GM19397 (cell line): ENCODE measurements at regions not wholly inside any gene's neighbourhood (a gene's known extent, or its start where the extent isn't known, plus 50 kb on each side); places are given as distances from the start of the nearest gene placed in this dataset.
"Not testable (repeated sequence)": the region's sequence is repeated elsewhere in the genome, so short reads cannot be mapped to it uniquely, and the experiment has no call there.

ENCODE experiments used
- ATAC-seq: cut with Tn5 transposase; IDR thresholded peaks from one replicate; pipeline ENCODE4 v1.9.1; 2021; ENCODE audit warnings: mild to moderate bottlenecking, moderate library complexity; ENCODE audit not compliant: unreplicated experiment

DNA sequence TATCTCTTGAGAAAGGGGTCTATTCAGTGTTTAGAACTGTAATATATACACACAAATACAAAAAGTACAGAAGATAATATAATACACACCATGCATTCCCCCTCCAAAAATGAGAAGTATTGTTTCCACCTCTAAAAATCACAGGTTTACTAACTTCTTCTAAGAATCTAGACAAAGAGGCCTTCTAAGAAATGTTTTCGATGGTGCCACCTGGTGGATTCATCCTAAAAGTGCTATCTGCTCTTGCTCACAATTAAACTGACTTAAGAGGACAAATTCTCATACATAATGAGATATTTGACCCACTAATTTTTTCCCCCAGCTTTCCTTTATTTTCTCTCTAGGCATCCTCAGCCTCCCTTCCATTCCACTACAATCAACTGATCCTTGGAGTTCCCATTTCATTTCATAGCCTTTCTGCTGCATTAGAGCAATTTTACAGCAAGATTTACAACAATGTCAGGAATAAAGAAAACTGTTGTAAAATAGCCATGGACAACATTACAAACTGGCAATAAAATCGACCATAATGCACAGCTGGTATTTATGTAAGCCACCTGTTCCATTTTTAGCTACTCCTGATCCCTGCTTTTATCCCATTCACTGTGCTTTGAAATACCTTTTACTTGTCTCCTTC is 124.6 kb downstream of the ARRDC4 start:
- ATAC-seq = no peak

DNA sequence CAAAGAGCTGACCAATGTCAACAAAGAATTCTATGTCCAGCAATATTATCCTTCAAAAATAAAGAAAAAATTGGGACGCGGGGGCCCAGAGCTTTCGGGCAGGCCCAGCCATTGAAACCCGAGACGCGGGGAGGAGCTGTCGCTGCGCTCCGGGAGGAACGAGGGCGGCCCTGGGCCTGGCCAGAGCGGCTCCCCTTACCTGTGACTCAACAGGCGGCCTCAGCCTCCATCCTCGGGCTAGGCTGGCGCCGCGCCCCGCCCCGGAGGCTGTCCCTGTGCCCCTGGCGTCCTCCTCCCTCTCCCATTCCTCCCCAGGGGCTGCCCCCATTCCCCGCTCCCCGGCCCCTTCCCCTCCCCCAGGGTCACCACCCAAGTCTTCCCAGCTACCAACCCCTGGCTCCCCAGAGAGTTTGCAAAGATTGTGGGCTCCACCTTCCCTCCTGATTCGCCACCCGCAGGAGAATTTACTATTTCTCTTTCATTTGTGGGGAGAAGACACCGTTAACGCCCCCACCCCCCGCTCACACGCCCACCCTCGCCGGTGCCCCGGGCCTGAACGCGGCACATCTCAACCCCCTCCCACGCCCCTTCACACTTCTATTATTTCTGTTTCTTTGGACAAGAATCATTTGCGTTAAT is 127.9 kb downstream of the ARRDC4 start:
- peak; percentile 80 for ATAC-seq

DNA sequence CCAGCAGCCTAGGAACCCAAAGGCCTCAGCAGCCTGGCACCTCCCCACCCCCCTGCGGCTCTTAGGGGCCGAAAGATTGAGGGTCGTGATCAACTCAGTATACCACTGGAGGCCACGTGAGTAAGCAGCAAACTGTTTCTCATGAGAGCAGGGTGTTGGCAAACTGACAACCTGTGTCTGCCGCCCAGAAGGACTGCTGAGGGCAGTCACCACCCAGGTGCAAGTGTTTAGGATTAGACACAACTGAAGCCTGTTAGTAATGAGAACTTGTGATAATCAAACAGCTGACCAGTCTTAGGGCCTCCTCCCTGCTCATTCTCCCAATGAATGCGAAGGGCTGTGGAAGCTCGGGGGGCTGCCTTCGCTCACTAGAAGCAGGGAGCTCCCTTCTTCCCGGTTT is 128.8 kb downstream of the ARRDC4 start:
- not testable (repeated sequence) for ATAC-seq

DNA sequence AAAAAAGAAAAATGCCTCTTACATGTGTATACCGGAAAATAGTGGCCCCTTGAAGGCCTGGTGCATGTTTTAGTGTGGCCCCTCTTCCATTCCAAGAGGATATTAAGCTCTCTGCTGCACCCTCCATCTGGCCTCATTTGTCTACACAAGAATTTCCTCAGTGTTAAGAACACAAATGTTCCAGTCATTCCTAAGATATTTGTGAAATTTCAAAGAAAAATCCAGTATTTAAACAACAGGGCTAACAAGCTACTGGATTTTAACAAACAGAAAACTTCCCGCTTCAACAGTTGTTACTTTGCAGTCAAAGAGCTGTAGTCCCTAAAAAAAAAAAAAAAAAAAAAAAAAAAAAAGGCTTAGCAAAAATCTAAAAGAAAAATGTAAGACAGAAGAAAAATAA is 137.5 kb downstream of the ARRDC4 start:
- not testable (repeated sequence) for ATAC-seq

DNA sequence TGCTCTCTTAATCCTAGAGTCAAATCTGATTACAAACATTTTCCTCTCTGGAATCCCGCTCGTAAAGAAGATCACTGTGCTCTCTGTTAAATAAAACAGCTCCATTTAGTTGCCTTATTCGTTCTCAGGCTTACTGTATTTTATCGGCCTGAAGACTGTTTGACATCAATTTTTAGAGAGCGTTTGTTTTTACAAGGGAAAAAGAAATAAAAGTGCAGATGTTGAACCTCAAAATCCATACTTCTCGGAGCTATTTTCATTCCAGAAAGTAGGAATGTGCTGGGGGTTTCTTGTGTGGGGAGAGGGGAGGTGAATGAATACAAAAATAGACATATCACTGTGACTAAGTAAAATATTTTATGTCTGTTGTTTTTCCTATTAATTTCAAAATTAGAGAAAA is 140.1 kb downstream of the ARRDC4 start:
- ATAC-seq = not testable (repeated sequence)

DNA sequence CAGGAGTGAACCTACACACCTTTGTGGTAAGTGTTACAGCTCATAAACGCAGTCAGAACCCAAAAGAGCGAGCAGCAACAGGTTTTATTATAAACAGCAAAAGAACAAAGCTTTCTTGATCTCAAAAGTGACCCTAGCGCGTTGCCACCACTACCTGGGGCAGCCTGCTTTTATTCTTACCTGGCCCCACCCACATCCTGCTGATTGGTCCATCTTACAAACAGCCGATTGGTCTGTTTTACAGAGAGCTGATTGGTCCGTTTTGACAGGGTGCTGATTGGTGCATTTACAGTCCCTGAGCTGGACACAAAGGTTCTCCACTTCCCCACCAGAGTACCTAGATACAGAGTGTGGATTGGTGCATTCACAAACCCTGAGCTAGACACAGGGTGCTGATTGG is 143.1 kb downstream of the ARRDC4 start:
- no peak for ATAC-seq

DNA sequence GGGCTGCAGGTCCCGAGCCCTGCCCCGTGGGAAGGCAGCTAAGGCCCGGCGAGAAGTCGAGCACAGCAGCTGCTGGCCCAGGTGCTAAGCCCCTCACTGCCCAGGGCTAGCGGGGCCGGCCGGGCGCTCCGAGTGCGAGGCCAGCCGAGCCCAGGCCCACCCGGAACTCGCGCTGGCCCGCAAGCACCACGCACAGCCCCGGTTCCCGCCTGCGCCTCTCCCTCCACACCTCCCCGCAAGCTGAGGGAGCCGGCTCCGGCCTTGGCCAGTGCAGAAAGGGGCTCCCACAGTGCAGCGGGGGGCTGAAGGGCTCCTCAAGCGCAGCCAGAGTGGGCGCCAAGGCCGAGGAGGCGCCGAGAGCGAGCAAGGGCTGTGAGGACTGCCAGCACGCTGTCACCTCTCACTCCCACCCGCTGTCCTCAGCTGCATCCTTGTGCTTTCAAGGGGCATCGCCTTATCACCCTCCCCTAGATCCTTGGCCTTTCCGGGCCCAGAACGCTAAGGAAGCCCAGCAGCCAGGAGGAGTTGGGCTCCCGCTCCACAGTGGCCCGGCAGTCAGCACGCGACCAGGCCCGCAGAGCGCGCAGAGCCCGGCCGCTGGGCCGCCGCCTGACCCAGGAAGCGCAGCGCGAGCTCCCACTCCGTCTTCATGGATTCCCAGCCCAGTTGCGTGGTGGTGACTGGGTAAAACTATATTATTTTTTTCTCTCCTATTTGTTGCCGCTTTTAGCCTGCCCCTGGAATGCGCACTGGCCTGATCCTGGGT is 144.1 kb downstream of the ARRDC4 start:
- not testable (repeated sequence) for ATAC-seq

DNA sequence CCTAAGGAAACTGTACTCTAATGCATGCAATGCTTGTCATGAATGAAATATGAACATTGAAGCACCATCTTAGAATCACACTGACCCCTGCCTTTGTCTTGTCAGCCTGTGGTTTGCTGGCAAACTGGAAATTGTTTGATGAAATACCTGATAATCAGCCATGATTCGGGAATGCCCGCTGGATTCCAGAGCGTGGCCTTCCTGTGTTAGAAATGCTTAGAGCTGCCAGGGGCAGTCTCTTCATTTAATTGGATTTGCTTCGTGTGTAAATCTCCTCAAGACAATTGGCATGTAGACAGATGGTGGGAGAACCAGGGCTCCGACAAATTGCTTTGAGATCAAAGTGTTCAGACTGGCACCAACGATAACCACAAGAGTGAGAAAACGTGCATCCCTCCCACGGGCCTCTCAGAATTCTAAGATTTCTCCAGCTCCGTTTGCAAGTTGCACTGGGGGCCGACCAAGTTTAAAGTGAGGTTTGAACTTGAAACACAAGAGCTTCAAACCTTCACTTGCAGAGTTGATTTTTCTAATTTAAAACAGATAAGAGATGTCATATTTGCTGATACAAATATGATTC is 146.2 kb downstream of the ARRDC4 start:
- ATAC-seq = not testable (repeated sequence)

DNA sequence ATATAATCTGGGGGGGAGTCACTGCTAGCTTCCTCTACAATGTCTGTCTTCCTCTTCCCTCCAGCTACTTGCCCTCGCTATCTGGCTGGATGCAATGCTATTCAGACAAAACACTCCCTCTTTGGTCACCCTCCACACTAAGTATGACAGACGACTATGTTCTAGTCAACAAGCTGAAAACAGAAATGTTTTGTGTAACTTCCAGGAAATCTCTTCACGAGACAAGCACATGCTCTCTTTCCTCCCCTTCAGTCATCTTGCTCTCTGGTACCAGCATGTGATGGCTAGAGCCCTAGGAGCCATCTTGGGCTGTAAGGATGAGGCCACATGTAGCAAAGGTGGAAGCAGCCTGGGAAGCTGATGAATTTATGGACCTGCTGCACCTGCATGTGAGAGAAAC is 151.3 kb downstream of the ARRDC4 start:
- ATAC-seq = no peak

DNA sequence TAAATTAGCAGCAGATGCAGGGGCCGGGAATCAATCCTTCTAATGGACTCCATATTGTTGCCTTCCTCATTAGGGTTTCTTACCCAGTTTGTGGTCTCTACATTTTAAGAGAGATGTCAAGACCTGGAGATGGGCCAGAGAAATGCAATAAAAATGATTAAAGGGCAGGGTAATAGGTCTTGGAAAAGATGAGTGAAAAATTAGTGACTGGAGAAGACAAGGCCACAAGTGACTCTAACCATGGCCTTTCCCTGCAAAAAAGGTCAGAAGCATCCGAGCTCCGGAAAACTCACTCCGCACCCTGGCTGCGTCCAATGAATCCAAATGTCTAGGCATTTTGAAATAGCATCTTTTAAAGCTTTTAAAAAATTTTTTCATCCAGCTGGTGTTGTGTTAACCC is 152.8 kb downstream of the ARRDC4 start:
- no peak for ATAC-seq

DNA sequence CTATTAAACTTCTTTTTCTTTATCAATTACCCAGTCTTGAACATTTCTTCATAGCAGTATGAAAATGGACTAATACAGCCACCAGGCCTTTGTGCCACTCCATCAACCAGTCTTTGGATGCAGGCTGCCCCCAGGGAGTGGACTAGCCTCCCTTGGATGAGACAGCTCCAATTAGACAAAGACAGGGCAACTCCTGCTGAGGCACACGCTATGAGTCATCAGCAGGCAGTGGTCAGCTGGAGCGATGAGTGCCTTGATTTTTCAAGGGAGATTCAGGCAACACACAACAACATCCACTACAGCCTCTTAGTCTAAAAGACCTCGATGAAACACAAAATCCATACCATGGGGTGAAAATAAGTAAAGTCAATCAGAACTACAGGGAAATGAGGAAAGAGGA is 160.1 kb downstream of the ARRDC4 start:
- ATAC-seq = no peak

DNA sequence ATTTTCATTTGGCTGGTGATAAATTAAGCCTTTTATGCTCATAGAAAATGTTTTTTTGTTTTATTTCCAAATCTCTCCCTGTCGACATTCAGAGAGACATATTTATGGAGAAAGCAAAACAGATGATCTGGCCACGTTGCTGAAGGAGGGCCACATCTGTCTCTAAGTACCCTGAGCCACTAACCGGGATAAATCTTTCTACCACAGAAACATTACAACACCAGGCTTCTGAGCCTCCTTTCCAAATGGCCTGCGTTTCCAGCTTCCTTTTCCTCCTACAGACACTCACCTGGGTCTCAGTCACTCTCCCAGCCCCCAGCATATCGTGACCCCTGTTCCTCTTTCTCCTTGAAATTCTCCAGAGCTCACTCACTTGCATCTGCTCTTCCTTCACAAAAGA is 161.0 kb downstream of the ARRDC4 start:
- no peak for ATAC-seq

DNA sequence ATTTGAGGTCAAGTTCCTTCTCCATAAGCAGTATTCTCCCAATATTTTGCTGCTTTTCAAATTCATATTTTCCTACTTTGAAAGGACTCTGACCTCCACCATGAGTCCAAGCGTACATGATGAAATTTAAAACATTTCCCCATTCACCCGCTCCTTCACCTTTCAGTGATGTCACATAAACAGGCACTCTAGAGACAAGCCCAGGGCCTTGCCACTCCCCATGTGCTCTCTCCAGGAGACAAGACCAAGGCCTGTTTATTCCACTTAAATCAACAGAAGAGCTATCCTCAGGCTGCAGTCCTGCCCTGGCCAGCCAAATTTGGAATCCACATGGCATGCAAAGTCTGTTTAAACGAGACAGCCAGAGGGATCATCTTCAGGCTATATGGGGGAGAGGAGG is 161.5 kb downstream of the ARRDC4 start:
- ATAC-seq = no peak

DNA sequence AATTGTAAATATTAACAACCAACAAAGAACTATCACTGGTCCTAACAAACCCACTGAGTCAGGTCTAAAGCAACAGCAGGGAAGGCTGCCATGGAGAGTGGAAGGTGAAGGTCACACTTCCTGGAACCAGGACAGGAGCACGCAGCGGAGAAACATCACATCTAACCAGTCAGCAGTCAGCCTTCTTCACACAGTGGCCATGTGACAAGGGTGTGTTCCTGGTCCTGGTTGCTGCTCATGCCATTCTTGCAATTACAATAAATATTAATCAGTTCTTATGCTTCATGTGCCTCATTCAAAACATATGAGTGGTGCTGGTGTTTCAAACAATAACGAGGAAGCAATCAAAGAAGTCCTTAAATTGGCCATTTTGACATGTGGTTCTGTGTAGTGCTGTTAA is 162.8 kb downstream of the ARRDC4 start:
- ATAC-seq = no peak

DNA sequence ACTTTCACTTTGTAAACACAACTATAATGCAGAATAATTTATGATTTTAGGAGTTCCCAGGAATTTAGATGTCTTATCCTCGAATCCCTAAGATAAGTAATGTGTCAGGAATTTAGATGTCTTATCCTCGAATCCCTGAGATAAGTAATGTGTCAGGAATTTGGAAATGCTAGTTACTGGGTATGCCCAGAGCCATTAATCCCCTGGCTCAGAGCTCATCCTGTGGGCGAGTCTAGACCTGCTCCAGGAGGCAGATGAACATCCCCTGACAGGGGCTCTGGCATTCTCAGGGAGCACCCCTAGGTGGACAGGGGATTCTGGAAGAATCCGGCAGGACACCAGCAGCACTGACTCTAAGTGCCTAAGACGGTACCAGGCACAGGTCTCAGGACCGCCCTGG is 163.3 kb downstream of the ARRDC4 start:
- ATAC-seq = no peak

DNA sequence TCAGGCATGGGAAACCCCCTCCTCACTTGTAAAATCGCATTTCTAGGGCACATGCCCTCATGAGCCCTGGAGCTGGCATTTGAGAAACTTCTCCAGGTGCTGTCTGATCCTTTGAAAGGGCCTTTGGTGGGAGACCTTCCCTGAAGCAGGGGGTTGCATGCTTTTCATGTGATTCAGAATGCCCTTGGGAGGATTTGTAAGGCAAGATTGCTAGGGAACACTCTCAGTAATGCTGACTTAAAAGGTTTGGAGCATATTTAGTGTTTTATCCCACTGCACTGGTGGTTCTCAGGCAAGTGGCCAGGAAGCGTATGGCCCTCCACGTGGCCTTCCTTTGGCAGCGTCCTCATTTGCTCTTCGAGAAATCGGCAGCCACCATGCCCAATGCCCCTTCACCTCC is 164.1 kb downstream of the ARRDC4 start:
- no peak for ATAC-seq

DNA sequence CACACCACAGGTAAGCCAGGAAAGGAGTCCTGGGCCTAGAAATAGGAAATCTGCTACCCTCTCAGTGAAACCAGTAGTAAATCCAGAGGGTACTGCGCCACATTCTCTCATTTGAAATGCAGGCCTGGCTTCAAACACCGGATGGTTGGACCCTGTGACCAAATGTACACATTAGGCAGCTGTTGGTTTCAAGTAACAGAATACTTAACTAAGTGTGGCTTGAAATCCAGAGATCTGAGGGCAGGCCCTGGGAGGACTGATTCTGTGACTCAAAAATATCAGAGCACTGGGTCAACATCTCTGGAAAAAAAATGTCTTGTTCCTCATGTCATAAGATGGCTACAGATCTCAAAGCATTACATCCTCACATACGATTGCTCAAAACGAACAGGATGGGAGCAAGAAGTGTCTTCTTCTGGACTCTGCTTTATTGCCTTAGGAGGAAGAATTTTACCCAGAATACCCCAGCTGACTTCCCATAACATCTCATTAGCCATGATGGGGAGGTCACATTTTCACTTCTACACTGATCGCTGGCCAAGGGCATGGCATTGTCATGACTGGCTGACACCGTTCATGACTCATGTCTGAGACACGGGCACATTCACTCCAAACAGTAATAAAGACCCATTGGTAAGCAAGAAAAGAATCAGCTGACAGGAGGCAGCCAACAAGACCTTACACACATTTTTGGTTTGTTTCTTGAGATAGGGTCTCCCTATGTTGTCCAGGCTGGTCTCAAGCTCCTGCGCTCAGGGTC is 166.0 kb downstream of the ARRDC4 start:
- no peak for ATAC-seq

DNA sequence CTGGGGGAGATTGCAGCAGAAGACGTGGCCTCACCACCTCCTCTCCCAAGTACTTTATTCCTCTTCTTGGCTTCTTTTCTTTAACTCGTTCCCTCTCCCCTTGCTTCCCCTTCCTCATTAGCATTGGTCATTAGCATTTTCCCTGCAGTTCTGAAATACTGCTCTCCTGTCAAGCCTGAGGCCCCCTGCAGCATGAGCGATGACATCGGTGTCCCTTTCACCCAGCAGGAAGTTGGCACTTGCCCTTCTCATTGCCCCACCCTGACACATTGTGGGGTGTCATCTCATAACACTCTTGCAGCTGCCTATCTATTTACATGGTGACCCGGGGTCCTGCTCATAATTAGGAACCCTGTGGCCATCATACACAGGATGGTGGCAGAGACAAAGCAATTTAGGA is 167.1 kb downstream of the ARRDC4 start:
- no peak for ATAC-seq

DNA sequence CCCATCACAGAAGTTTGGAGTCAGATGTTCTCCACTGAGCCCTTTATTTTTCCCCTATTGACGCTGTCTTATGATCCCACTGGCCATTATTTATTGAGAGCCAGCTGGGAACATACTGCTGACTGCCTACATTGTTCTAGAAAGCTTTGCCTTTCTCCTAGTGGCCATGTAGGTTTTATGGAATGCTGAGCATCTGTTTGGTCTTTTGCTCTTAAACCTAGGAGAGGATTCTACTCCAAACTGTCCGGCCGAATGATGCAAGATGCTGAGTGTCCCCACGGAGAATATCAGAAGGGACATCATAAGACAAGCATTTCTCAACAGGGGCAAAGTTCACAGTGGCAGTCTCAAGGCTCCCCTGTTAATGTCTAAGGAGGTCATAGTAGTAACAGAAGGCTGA is 171.4 kb downstream of the ARRDC4 start:
- no peak for ATAC-seq

DNA sequence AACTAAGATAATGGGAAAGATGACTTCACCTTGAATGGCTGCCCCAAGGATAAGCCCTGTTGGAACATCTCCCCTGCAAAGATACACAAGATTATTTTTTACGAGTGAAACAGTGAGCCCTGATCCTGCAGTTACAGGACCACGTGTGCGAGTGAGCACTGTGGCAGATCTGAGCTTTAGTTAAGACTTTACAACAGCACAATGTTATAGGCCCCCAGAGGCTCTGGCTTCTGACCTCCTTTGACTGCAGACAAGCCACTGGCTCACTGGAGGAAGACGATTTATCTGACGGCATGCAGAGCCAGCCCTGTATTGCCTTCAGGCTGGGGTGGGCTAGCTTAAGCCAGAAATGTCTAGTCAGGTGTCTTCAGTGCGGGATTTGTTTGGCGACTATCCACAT is 174.4 kb downstream of the ARRDC4 start:
- ATAC-seq = no peak

DNA sequence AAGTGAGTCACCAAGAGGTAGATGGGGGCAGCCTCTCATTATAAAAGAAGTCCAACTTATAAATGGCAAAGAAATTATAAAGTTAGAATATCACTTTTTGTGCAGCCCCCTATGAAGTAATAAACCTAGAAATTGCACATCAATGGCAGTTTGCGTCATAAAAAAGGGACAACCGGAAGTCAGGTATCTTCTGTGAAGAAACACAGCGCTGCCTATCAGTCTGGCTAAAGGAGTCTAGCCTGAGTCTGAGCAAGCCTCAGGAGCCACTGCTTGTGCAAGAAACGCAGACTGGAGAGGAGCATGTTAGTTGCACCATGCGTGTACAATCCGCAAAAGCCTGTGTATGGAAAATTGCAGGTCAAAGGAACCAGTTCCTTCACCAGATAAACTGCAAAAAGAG is 178.4 kb downstream of the ARRDC4 start:
- ATAC-seq = no peak
